Trophoblast cell (in vitro differentiated cells and primary cell): ENCODE measurements at regions not wholly inside any gene's neighbourhood (a gene's known extent, or its start where the extent isn't known, plus 50 kb on each side); places are given as distances from the start of the nearest gene placed in this dataset.

Experiments
- DNase-seq, 2 donors: peaks; one replicate each; pipeline ENCODE4 v3.0.0-alpha.2; 2016
- H2AFZ ChIP-seq: 2 replicates; pipeline ENCODE4 v1.6.1; 2013; ENCODE audit warnings: low read length, moderate library complexity, mild to moderate bottlenecking; ENCODE audit not compliant: insufficient read depth, poor library complexity
- H2AK5ac ChIP-seq: 2 replicates; pipeline ENCODE4 v1.6.1; 2013; ENCODE audit warnings: mild to moderate bottlenecking, low read length
- H2BK120ac ChIP-seq: 2 replicates; pipeline ENCODE4 v1.6.1; 2013; ENCODE audit warnings: low read length, mild to moderate bottlenecking, moderate library complexity; ENCODE audit not compliant: insufficient read depth, poor library complexity
- H2BK12ac ChIP-seq: 2 replicates; pipeline ENCODE4 v1.6.1; 2013; ENCODE audit warnings: mild to moderate bottlenecking, low read length, moderate library complexity
- H2BK5ac ChIP-seq: 2 replicates; pipeline ENCODE4 v1.6.1; 2013; ENCODE audit warnings: low read length, low read depth, moderate library complexity, mild to moderate bottlenecking; ENCODE audit not compliant: poor library complexity
- H3K14ac ChIP-seq: 2 replicates; pipeline ENCODE4 v1.6.1; 2013; ENCODE audit warnings: mild to moderate bottlenecking, low read length
- H3K18ac ChIP-seq: 2 replicates; pipeline ENCODE4 v1.6.1; 2013; ENCODE audit warnings: mild to moderate bottlenecking, low read length
- H3K23ac ChIP-seq: 2 replicates; pipeline ENCODE4 v1.6.1; 2013; ENCODE audit warnings: low read length
- H3K27ac ChIP-seq: 2 replicates; pipeline ENCODE4 v1.5.1; 2013; ENCODE audit warnings: low read depth, mild to moderate bottlenecking, inconsistent platforms, low read length, moderate library complexity
- H3K27me3 ChIP-seq: 2 replicates; pipeline ENCODE4 v1.6.1; 2013; ENCODE audit warnings: inconsistent platforms, mild to moderate bottlenecking, low read length, moderate library complexity; ENCODE audit not compliant: insufficient read depth
- H3K36me3 ChIP-seq, 2 experiments: 1 replicate in 1 of 2; 2 replicates in 1 of 2; pipeline ENCODE4 v1.6.1; 2013; ENCODE audit warnings: low read length in 2 of 2, mild to moderate bottlenecking in 2 of 2, moderate library complexity in 1 of 2; ENCODE audit not compliant: insufficient read depth in 2 of 2, control insufficient read depth in 1 of 2
- H3K4ac ChIP-seq: 2 replicates; pipeline ENCODE4 v1.6.1; 2013; ENCODE audit warnings: low read depth, mild to moderate bottlenecking, low read length, moderate library complexity
- H3K4me1 ChIP-seq, 2 experiments: 1 replicate in 1 of 2; 2 replicates in 1 of 2; pipeline ENCODE4 v1.6.1; 2013; ENCODE audit warnings: low read length in 2 of 2, mild to moderate bottlenecking in 2 of 2, moderate library complexity in 1 of 2; ENCODE audit not compliant: insufficient read depth in 2 of 2, control insufficient read depth in 1 of 2
- H3K4me2 ChIP-seq: 2 replicates; pipeline ENCODE4 v1.6.1; 2013; ENCODE audit warnings: inconsistent platforms, mild to moderate bottlenecking, low read length, moderate library complexity
- H3K4me3 ChIP-seq: 2 replicates; pipeline ENCODE4 v1.5.1; 2013; ENCODE audit warnings: mild to moderate bottlenecking, low read depth, low read length, inconsistent platforms
- H3K79me1 ChIP-seq: one replicate; pipeline ENCODE4 v1.6.1; 2013; ENCODE audit warnings: low read length
- H3K79me2 ChIP-seq: 2 replicates; pipeline ENCODE4 v1.6.1; 2013; ENCODE audit warnings: low read length, mild to moderate bottlenecking; ENCODE audit not compliant: control insufficient read depth, insufficient read depth, poor library complexity
- H3K9ac ChIP-seq: 2 replicates; pipeline ENCODE4 v1.6.1; 2013; ENCODE audit warnings: mild to moderate bottlenecking, low read length
- H3K9me3 ChIP-seq: 2 replicates; pipeline ENCODE4 v1.6.1; 2013; ENCODE audit warnings: low read depth, mild to moderate bottlenecking, control low read depth, inconsistent platforms, low read length; ENCODE audit not compliant: insufficient read depth
- H4K12ac ChIP-seq: 2 replicates; pipeline ENCODE4 v1.6.1; 2013; ENCODE audit warnings: low read depth, mild to moderate bottlenecking, low read length, moderate library complexity
- H4K8ac ChIP-seq: 2 replicates; pipeline ENCODE4 v1.6.1; 2013; ENCODE audit warnings: low read depth, mild to moderate bottlenecking, low read length, moderate library complexity
- H4K91ac ChIP-seq: one replicate; pipeline ENCODE4 v1.6.1; 2013; ENCODE audit warnings: low read depth, mild to moderate bottlenecking, low read length, moderate library complexity
- WGBS: extraction: QIAGEN DNeasy Blood & Tissue Kit; methylation state at CpG from one replicate; pipeline ENCODE4 v1.1.7; 2013; ENCODE audit warnings: missing lambda C conversion rate; ENCODE audit not compliant: insufficient read length, insufficient coverage; ENCODE audit errors: extremely low coverage; 5-methylcytosine and 5-hydroxymethylcytosine counted together

GRCh38 chr5:40027400-40027799 lies 602.6 kb upstream of the DAB2 start:
- no peak overlapping the region for H3K9ac ChIP-seq
- H2AFZ ChIP-seq, result no peak overlapping the region
- no peak overlapping the region for H2AK5ac ChIP-seq
- H4K12ac ChIP-seq, result no peak overlapping the region
- WGBS, result no CpG with 5 or more reads among the region's 4 CpGs
- H3K79me2 ChIP-seq, result no peaks in the 10 kb centered on the region
- H3K23ac ChIP-seq, result no peak overlapping the region
- no peaks in the 10 kb centered on the region for H3K9me3 ChIP-seq
- DNase-seq, result no peak
- H2BK120ac ChIP-seq, result no peak overlapping the region
- no peak overlapping the region for H2BK12ac ChIP-seq
- no peak overlapping the region for H3K4ac ChIP-seq
- H2BK5ac ChIP-seq, result no peak overlapping the region
- H3K4me3 ChIP-seq, result no peak overlapping the region
- H3K14ac ChIP-seq, result no peak overlapping the region
- H3K27ac ChIP-seq, result no peak overlapping the region
- no peaks in the 10 kb centered on the region for H3K27me3 ChIP-seq
- H3K4me1 ChIP-seq, result no peaks in the 10 kb centered on the region
- H3K79me1 ChIP-seq, result no peaks in the 10 kb centered on the region
- H3K36me3 ChIP-seq, result no peaks in the 10 kb centered on the region
- H3K4me2 ChIP-seq, result no peak overlapping the region
- no peak overlapping the region for H4K8ac ChIP-seq
- H4K91ac ChIP-seq, result no peak overlapping the region
- H3K18ac ChIP-seq, result no peak overlapping the region

- Histone ChIP-seq H3K9me3 (no peaks in the 10 kb centered on the region), H3K4me3 (no peak overlapping the region), H4K91ac (no peak overlapping the region), H4K8ac (no peak overlapping the region), H4K12ac (no peak overlapping the region), H3K27ac (no peak overlapping the region), H2AFZ (no peak overlapping the region), H2BK120ac (no peak overlapping the region), H3K4me1 (no peaks in the 10 kb centered on the region), H3K36me3 (no peaks in the 10 kb centered on the region), H3K18ac (no peak overlapping the region), H3K27me3 (no peaks in the 10 kb centered on the region), H3K9ac (no peak overlapping the region), H2BK5ac (no peak overlapping the region), H3K23ac (no peak overlapping the region), H3K79me2 (no peaks in the 10 kb centered on the region), H2AK5ac (no peak overlapping the region), H3K4ac (no peak overlapping the region), H3K4me2 (no peak overlapping the region), H2BK12ac (no peak overlapping the region), H3K14ac (no peak overlapping the region), H3K79me1 (no peaks in the 10 kb centered on the region)
- DNase-seq, result no peak
- WGBS, result no CpG with 5 or more reads among the region's 3 CpGs
Observed at GRCh38 chr5:40025586-40025985, 600.8 kb upstream of the DAB2 start.

- Histone ChIP-seq H3K27ac (no peak overlapping the region), H3K4ac (no peak overlapping the region), H3K14ac (no peak overlapping the region), H3K4me3 (no peak overlapping the region), H3K9me3 (no peaks in the 10 kb centered on the region), H2AFZ (no peak overlapping the region), H2BK120ac (no peak overlapping the region), H3K18ac (no peak overlapping the region), H3K79me1 (no peaks in the 10 kb centered on the region), H3K4me2 (no peak overlapping the region), H4K8ac (no peak overlapping the region), H3K27me3 (no peaks in the 10 kb centered on the region), H3K23ac (no peak overlapping the region), H2BK12ac (no peak overlapping the region), H3K79me2 (no peaks in the 10 kb centered on the region), H3K9ac (no peak overlapping the region), H3K36me3 (no peaks in the 10 kb centered on the region), H4K12ac (no peak overlapping the region), H4K91ac (no peak overlapping the region), H3K4me1 (no peaks in the 10 kb centered on the region), H2AK5ac (no peak overlapping the region), H2BK5ac (no peak overlapping the region)
- DNase-seq, result no peak
- no CpG with 5 or more reads among the region's 1 CpG for WGBS
Observed at GRCh38 chr5:40022057-40022456, 597.3 kb upstream of the DAB2 start.

GRCh38 chr5:40021007-40021406 lies 596.2 kb upstream of the DAB2 start:
- Histone ChIP-seq H3K23ac (no peak overlapping the region), H3K4me3 (no peak overlapping the region), H3K9me3 (no peaks in the 10 kb centered on the region), H3K4me2 (no peak overlapping the region), H3K27me3 (no peaks in the 10 kb centered on the region), H3K4ac (no peak overlapping the region), H4K12ac (no peak overlapping the region), H3K14ac (no peak overlapping the region), H3K36me3 (no peaks in the 10 kb centered on the region), H3K18ac (no peak overlapping the region), H4K8ac (no peak overlapping the region), H2AFZ (no peak overlapping the region), H2BK5ac (no peak overlapping the region), H3K79me2 (no peaks in the 10 kb centered on the region), H3K79me1 (no peaks in the 10 kb centered on the region), H4K91ac (no peak overlapping the region), H3K4me1 (no peaks in the 10 kb centered on the region), H3K9ac (no peak overlapping the region), H3K27ac (no peak overlapping the region), H2BK120ac (no peak overlapping the region), H2BK12ac (no peak overlapping the region), H2AK5ac (no peak overlapping the region)
- DNase-seq, result peak in 1 of 2 donors; percentile 21
- WGBS, result no CpG with 5 or more reads among the region's 2 CpGs
